GM21360 (cell line): ENCODE measurements at regions not wholly inside any gene's neighbourhood (a gene's known extent, or its start where the extent isn't known, plus 50 kb on each side); places are given as distances from the start of the nearest gene placed in this dataset.

Experiments used
- ATAC-seq: cut with Tn5 transposase; IDR thresholded peaks from one replicate; pipeline ENCODE4 v1.9.1; 2021; ENCODE audit warnings: mild to moderate bottlenecking, moderate library complexity; ENCODE audit not compliant: unreplicated experiment

DNA sequence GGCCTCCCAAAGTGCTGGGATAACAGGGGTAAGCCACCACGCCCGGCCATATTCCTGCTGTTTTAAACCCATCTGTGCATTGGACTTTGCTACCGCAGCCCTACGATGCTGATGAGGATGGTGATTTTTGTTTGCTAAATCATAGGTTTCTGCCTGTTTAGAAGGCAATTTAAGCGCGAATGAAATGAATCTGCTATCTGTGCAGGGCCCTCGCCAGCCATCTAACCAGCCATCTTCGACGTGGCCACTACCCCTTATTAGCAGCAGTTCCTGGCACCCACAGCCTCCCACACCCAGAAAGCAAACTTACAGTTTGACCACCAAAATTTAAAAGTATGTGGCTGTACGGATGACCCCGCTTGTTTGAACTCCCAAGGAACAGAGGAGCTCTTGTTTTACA lies 178.5 kb downstream of the SHOX start:
- no peak for ATAC-seq

DNA sequence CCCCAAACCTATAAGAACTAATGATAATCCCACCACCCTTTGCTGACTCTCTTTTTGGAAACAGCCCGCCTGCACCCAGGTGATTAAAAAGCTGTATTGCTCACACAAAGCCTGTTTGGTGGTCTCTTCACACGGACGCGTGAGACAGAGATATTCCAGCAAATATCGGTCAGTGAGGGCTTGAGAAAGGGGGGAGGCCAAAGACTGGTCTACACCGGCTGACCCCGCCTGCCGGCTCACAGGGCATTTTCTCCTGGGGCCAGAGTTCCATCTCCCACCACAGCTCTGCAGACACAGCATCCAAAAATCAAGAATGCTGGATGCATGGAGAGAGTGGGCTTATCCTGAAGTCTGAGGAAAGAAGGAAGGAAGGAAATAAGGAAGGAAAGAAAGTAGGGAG lies 176.0 kb downstream of the SHOX start:
- ATAC-seq = no peak

DNA sequence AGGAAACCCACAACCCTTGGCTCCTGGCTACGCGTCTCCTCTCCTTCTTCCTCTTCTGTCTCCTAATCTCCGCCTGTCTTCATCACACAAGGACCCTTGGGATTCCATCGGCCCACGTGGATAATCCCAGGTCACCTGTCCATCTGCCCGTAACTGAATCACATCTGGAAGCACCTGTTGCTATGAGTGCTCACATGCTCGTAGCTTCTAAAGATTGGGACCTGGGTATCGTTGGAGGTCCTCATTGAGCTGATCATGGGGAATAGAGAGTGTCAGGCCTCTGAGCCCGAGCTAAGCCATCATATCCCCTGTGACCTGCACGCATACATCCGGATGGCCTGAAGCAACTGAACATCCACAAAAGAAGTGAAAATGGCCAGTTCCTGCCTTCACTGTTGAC lies 175.4 kb downstream of the SHOX start:
- no peak for ATAC-seq

DNA sequence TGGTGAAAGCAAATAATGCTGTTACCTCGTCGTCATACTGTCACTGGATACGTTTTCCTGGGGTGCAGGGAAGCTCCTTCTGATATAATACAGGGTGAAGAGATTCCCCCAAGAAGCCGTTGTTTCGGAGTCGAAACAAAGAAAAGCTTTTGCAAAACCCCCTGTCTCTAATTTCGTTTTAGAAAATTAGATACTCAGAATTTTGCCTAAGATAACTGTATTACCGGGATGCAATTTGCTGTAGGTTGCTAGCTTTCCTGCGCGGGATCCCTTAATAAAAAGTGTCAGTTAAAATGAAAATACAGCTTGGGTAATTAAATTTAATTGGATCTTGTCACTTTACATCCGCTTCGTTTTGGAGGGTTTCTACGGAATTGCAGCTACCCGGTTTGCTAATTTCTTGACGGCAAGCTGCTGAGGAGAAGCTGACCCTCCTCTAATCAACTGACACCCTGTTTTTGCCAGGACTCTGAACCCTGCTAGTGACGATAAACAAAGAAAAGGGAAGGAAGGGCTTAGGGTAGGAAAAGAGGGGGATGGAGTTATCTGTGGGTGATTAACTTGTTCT lies 174.6 kb downstream of the SHOX start:
- no peak for ATAC-seq

DNA sequence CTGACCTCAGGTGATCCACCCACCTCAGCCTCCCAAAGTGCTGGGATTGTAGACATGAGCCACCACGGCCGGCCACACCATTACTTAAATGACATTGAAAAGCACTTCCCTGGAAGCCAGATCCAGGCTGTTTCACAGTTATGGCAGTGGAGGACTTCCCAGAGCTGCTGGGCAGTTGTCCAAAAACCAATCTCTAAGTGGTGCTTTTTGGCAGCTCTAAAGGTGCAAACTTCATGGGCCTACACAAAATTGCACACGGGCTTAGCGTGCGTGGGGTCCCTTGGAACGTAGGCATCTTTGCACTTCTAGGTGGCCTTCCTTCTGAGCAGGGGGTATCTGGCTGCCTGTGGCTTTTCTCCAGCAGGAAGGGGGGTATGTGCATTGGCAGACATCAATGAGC lies 172.3 kb downstream of the SHOX start:
- ATAC-seq = no peak

DNA sequence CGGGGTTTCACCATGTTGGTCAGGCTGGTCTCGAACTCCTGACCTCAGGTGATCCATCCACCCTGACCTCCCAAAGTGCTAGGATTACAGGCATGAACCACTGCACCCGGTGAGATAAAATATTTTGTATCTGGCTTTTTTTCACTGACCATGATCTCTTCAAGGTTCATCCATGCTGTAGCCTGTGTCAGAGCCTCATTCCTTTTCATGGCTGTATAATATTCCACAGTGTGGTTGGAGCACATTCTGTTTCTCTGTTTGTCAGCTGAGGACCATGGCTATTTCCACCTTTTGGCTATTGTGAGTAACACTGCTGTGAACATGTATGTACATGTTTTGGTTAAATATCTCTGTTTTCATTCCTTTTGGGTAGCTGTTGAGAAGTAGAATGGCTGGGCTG lies 169.2 kb downstream of the SHOX start:
- ATAC-seq = no peak

- ATAC-seq = no peak
Observed at GRCh38 chrX:794311-794710, 163.7 kb downstream of the SHOX start.

- ATAC-seq = no peak
Observed at GRCh38 chrX:793216-793770, 162.7 kb downstream of the SHOX start.

GRCh38 chrX:791479-792034 lies 161.0 kb downstream of the SHOX start:
- ATAC-seq = no peak

DNA sequence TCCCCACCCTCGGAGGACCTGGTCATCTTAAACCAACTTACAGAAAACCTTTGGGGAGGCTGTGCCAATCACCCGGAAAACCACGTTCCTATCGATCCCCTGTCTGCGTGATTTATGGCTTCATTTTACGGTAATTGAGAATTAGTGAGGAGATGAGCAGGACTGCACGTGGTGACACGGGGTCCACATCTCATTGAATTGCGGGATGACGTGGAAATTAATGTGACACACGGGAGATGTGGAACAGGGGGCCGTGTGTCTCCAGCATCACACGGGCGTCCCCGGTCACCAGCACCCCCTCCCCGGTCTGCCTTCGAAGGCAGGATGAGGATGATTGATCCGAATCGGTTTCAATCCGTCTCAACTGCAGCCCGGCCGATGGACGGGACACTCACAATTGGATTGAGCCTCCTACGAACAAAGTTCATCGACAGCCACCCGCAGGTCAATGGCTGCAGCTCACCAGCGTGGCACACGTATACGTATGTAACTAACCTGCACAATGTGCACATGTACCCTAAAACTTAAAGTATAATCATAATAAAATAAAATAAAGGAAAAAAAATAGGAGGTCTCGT lies 160.3 kb downstream of the SHOX start:
- no peak for ATAC-seq

DNA sequence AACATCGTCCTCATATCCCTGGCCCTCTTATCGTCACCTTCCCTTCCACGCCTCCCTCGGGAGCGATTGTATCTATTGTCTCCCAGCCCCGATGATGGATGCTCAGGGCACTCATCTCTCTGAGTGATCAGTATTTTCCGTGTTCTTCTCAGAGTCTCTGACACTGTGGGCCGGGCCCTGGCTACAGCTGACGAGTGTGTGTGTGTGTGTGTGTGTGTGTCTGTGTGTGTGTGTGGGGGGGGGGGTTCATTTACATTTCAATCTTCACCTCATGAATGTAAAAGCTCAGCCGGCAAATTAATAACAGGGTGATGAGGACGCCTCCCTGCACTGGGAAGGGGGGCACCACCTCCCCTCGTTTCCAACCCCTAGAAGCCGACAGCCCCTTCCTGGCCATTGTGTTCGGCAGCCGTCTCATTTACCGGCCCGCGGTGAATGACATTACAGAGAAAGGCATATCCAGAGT lies 159.5 kb downstream of the SHOX start:
- no peak for ATAC-seq

DNA sequence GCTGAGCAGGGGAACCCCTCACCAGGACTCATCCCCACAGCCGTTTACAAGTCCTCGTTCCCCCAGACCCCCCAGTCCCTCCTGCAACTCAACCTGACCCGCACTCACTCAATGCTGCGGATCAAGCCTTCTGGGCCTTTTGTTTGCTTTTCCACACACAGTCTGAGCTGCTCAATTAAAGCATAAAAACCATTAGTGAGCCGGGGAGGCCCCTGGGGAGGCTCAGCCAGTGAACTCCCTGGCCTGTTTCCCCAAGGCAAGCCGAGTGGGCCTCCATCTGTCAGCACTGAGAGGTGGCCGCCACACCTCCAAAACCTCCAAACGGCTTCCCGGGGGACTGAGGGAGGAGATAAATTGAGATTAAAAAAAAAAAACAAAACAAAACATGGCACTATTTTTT lies 158.5 kb downstream of the SHOX start:
- no peak for ATAC-seq

- no peak for ATAC-seq
Observed at GRCh38 chrX:786441-786881, 155.9 kb downstream of the SHOX start.

GRCh38 chrX:784829-785228 lies 154.2 kb downstream of the SHOX start:
- ATAC-seq = no peak

DNA sequence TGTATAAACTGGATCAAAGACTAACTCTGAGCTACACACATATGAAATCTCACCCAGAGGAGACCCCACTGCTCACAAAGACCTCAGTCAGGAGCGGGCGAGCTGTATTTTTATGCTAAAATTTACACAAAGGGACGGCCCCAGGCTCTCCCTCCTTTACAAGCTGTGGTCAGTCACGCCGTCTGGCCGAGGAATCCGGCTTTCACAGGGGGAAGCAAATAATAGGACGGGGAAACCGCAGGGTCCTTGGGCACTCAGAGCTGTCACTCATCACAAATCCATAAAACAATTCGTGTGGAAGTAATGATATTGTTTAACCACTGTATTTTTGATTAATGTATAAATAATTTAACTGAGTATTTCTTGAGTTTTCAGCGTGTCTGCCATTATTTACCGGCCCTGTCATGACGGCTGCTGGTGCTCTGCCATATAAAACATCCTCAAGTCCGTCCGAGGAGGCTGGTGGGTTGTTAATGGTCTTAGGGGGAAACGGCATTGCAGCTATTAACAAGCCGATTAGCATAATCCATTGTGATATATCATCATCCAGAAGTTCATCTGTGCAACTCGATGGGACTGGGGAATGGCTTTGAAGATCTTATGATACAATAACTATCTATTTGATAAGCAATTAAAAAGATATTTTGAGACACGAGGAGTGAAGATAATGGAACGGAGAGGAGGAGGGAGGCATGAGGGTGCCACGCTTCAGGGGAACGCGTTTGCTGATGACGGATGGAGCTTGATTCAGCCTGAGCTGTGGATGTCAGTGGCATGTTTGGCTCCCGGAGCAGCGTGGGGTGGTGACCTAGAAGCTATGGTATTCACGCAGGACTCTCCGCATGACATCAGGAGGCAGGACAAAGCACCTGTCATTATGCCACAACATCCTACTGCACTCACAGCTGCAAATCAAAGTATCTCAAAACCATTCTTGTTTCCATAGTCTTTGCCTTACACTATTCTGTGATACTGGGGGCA lies 150.9 kb downstream of the SHOX start:
- no peak for ATAC-seq

GRCh38 chrX:776529-777230 lies 146.1 kb downstream of the SHOX start:
- no peak for ATAC-seq

GRCh38 chrX:776061-776460 lies 145.5 kb downstream of the SHOX start:
- no peak for ATAC-seq

DNA sequence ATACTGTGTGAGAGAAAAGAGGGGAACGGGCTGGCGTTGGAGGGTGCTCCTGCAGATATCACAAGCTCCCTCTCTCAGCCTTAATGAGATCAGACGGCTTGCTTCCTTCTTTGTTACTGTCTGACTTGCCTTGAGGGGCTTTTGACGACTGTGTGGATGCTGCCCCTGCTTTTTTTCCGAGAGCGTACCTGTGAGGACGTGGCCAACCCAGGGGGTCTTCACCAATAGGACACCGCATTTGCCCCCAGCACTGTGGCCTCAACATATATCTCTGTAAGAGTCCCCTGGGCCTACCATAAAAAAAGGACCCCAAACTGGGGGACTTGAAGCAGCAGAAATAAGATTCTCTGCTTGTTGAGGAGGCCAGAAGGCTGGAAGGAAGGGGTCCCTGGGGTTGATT lies 143.9 kb downstream of the SHOX start:
- no peak for ATAC-seq

DNA sequence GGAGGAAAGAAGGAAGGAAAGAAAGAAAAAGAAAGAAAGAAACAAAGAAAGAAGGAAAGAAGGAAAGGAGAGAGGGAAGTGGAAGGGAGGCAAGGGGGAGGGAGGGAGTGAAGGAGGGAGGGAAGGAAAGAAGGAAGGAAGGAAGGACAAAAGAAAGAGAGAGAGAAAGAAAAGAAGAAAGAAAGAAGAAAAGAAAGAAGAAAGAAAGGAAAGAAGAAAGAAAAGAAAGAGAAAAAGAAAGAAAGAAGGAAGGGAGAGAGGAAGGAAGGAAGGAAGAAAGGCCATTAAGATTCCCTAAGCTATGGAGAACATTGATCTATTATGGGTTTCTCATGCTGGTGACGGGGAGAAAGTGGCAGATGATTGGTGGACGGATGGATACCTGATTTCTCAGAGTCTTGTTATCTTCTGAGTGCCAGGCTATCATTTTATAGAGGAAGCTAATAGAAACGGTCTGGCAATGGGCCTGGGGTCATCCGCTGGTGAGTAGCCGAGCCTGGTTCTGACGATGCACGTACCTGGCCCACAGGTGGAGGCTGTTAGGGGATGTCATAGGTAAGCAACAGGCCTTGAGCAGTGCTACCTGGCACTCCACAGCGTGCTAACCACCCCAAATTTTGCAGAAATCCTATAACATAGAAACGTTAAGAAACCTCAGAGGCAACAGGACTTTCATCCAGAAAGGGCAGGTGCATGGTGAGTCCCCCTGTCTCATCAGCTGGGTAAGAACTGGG lies 142.9 kb downstream of the SHOX start:
- no peak for ATAC-seq

DNA sequence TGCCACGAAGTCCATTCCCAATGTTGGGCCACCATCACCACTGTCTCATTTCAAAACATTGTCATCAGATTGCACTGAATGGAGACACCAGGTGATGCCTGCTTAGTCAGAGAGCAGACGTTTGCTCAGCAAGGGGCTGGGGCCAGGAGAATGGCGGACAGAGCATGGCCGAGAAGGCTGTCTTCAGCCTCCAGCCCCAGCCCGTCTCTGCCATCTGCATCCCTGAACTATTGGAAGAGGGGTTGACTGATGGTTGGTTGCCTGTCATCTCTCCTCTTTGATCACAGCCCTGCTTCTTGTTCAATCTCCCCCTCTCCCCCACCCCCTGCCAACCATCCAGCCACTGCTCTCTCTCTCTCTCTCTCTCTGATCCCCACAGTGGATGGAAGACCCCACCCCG lies 140.9 kb downstream of the SHOX start:
- no peak for ATAC-seq
